Endodermal cell (in vitro differentiated cells): ENCODE measurements at regions not wholly inside any gene's neighbourhood (a gene's known extent, or its start where the extent isn't known, plus 50 kb on each side); places are given as distances from the start of the nearest gene placed in this dataset.
"Not testable (repeated sequence)": the region's sequence is repeated elsewhere in the genome, so short reads cannot be mapped to it uniquely, and the experiment has no call there.

Source experiments
- DNase-seq: peaks from one replicate; pipeline ENCODE4 v3.0.0-alpha.2; 2017
- H3K27ac ChIP-seq: 2 replicates; pipeline ENCODE4 v1.5.1; 2013; ENCODE audit warnings: mild to moderate bottlenecking, low read depth, low read length, moderate library complexity
- H3K27me3 ChIP-seq: 2 replicates; pipeline ENCODE4 v1.6.1; 2013; ENCODE audit warnings: mild to moderate bottlenecking, low read length, moderate library complexity; ENCODE audit not compliant: insufficient read depth, control insufficient read depth, poor library complexity, severe bottlenecking
- H3K36me3 ChIP-seq: 2 replicates; pipeline ENCODE4 v1.7.0; 2013; ENCODE audit warnings: mild to moderate bottlenecking, low read length, moderate library complexity; ENCODE audit not compliant: control insufficient read depth, insufficient read depth
- H3K4me1 ChIP-seq: one replicate; pipeline ENCODE4 v1.7.0; 2013; ENCODE audit warnings: low read length; ENCODE audit not compliant: control insufficient read depth, insufficient read depth
- H3K4me3 ChIP-seq: 2 replicates; pipeline ENCODE4 v1.5.1; 2013; ENCODE audit warnings: mild to moderate bottlenecking, low read length, moderate library complexity
- H3K9ac ChIP-seq: 2 replicates; pipeline ENCODE4 v1.6.1; 2013; ENCODE audit warnings: mild to moderate bottlenecking, low read length, moderate library complexity; ENCODE audit not compliant: poor library complexity, severe bottlenecking; ENCODE audit errors: extremely low read depth
- H3K9me3 ChIP-seq: 2 replicates; pipeline ENCODE4 v1.6.1; 2013; ENCODE audit warnings: mild to moderate bottlenecking, low read length, moderate library complexity; ENCODE audit not compliant: control insufficient read depth
- H3K27ac Mint-ChIP-seq: 2 replicates; pipeline ENCODE4 v1.8.0; 2020; ENCODE audit warnings: mixed read lengths
- H3K27me3 Mint-ChIP-seq: 2 replicates; pipeline ENCODE4 v1.8.0; 2021; ENCODE audit warnings: mild to moderate bottlenecking, mixed read lengths; ENCODE audit not compliant: insufficient read depth
- H3K36me3 Mint-ChIP-seq: 2 replicates; pipeline ENCODE4 v1.8.0; 2020; ENCODE audit warnings: low read depth, mixed read lengths
- H3K4me1 Mint-ChIP-seq: 2 replicates; pipeline ENCODE4 v1.8.0; 2020; ENCODE audit warnings: mixed read lengths
- H3K4me3 Mint-ChIP-seq: 2 replicates; pipeline ENCODE4 v1.8.0; 2020; ENCODE audit warnings: mild to moderate bottlenecking, moderate library complexity, mixed read lengths
- H3K9me3 Mint-ChIP-seq: 2 replicates; pipeline ENCODE4 v1.8.0; 2020; ENCODE audit warnings: mild to moderate bottlenecking, mixed read lengths
- CTCF ChIP-seq: fragments of 200-600 bp; sonication (generic); conservative IDR thresholded peaks from 2 replicates; pipeline ENCODE4 v1.5.0; 2021; ENCODE audit warnings: antibody characterized with exemption, mild to moderate bottlenecking
- WGBS, 2 experiments: methylation state at CpG; one replicate each; pipeline versions ENCODE4 v1.1.5 to v1.1.7; 2013; ENCODE audit warnings: missing lambda C conversion rate in 2 of 2, mixed read lengths in 1 of 2; ENCODE audit not compliant: insufficient coverage in 1 of 2, insufficient read length in 1 of 2; 5-methylcytosine and 5-hydroxymethylcytosine counted together

DNA sequence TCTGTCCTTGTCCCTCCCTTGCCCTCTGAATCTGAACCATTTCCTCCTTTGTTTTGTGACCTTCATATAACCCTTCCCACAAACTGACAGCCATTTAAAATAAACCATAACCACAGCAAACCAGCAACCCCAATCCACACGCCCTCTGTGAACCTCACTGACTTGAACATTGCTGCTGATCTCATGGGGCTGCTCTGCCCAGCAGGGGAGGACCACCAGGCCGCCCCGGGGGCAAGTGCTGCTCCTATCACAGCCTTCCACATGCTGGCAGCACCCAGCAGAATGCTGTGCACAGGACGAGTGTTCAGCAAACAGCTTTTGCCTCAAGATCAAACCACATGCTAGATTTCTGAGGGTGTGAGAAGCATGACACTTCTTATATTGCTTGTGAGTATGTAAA is 73.9 kb upstream of the UXS1 start:
- Mint-ChIP-seq H3K9me3 (peaks cover 5% of the 10 kb centered on the region), H3K4me3 (no peak overlapping the region), H3K4me1 (no peaks in the 10 kb centered on the region), H3K27ac (no peak overlapping the region), H3K36me3 (no peaks in the 10 kb centered on the region), H3K27me3 (no peaks in the 10 kb centered on the region)
- Histone ChIP-seq H3K9me3 (no peaks in the 10 kb centered on the region), H3K9ac (no peak overlapping the region), H3K27me3 (no peaks in the 10 kb centered on the region), H3K36me3 (no peaks in the 10 kb centered on the region), H3K27ac (no peak overlapping the region), H3K4me3 (no peak overlapping the region), H3K4me1 (no peaks in the 10 kb centered on the region)
- no peak for DNase-seq
- WGBS, 2 experiments = 83 to 87% methylated on average over 2 to 4 of the region's 4 CpGs
- TF ChIP-seq CTCF = no peak

DNA sequence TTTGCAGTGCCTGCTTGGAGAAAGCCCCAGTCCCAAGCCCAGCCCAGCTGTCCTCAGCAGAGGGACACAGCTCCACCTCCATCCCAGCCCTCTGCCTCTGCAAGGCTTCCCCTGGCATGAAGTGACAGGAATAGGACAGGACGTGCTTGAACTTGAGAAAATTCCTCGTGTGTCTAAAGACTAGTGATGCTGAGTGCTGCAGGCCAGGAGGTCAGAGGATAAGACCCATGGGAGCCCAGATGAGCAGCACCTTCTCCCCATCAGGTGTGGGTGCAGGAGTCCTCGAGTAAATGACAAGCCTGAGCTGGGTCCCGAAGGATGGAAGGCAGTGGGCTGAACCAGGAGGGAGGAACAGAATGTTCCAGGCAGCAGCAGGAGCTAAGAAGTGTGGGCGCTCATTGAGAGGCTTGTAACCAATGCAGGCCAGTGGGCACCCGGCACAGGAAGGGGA is 67.8 kb upstream of the UXS1 start:
- no peaks in the 10 kb centered on the region for H3K27me3 ChIP-seq
- 72% methylated on average over 5 to 6 of the region's 6 CpGs for whole genome bisulfite sequencing, 2 experiments

GRCh38 chr2:106258859-106259258 is 64.8 kb upstream of the UXS1 start:
- not testable (repeated sequence) for H3K27ac ChIP-seq, H3K9me3 Mint-ChIP-seq, H3K4me3 Mint-ChIP-seq, H3K4me1 ChIP-seq, H3K27me3 ChIP-seq, H3K4me3 ChIP-seq, H3K27me3 Mint-ChIP-seq, H3K36me3 Mint-ChIP-seq, H3K9me3 ChIP-seq, H3K36me3 ChIP-seq, H3K27ac Mint-ChIP-seq, H3K4me1 Mint-ChIP-seq, H3K9ac ChIP-seq, DNase-seq
- WGBS, 2 experiments = 80 to 98% methylated on average over 2 to 7 of the region's 7 CpGs

More for the DNA sequence above, 67.8 kb upstream of the UXS1 start:
- Histone ChIP-seq H3K36me3 (no peaks in the 10 kb centered on the region), H3K9me3 (no peaks in the 10 kb centered on the region), H3K9ac (no peak overlapping the region), H3K27ac (no peak overlapping the region), H3K4me3 (no peak overlapping the region), H3K4me1 (no peaks in the 10 kb centered on the region)
- TF ChIP-seq CTCF = no peak
- H3K27me3 Mint-ChIP-seq = no peaks in the 10 kb centered on the region
- H3K4me1 Mint-ChIP-seq = no peaks in the 10 kb centered on the region
- H3K4me3 Mint-ChIP-seq = no peak overlapping the region
- no peaks in the 10 kb centered on the region for H3K36me3 Mint-ChIP-seq
- H3K27ac Mint-ChIP-seq = no peak overlapping the region
- no peak for DNase-seq
- peaks cover 2% of the 10 kb centered on the region for H3K9me3 Mint-ChIP-seq

- H3K9ac ChIP-seq = no peak overlapping the region
- H3K4me1 ChIP-seq = no peaks in the 10 kb centered on the region
- Mint-ChIP-seq H3K9me3 (no peaks in the 10 kb centered on the region), H3K36me3 (no peaks in the 10 kb centered on the region), H3K27ac (no peak overlapping the region), H3K4me3 (no peak overlapping the region), H3K27me3 (no peaks in the 10 kb centered on the region), H3K4me1 (no peaks in the 10 kb centered on the region)
- no peaks in the 10 kb centered on the region for H3K27me3 ChIP-seq
- H3K27ac ChIP-seq = no peak overlapping the region
- no peak overlapping the region for H3K4me3 ChIP-seq
- TF ChIP-seq CTCF = no peak
- no peaks in the 10 kb centered on the region for H3K36me3 ChIP-seq
- WGBS, 2 experiments = 100% methylated on average over 1 of the region's 3 CpGs; no CpG with 5 or more reads in 1 of the 2 experiments
- no peak for DNase-seq
- H3K9me3 ChIP-seq = no peaks in the 10 kb centered on the region
Observed at GRCh38 chr2:106257830-106258229, 63.7 kb upstream of the UXS1 start.
